HT-29 (cell line): ENCODE measurements at regions not wholly inside any gene's neighbourhood (a gene's known extent, or its start where the extent isn't known, plus 50 kb on each side); places are given as distances from the start of the nearest gene placed in this dataset.
"Not testable (repeated sequence)": the region's sequence is repeated elsewhere in the genome, so short reads cannot be mapped to it uniquely, and the experiment has no call there.

ENCODE experiments used
- DNase-seq: peaks from one replicate; pipeline ENCODE4 v3.0.0-alpha.2; 2015; ENCODE audit warnings: low spot score

- no peak for DNase-seq
These were observed 427.3 kb upstream of the SMIM21 start for GRCh38 chr18:75854808-75855207.

- peak; percentile 24 for DNase-seq
These were observed 426.7 kb upstream of the SMIM21 start for GRCh38 chr18:75854174-75854573.

- DNase-seq, result no peak
These were observed 418.8 kb upstream of the SMIM21 start for GRCh38 chr18:75846321-75846720.

GRCh38 chr18:75845413-75845812, 417.9 kb upstream of the SMIM21 start:
- no peak for DNase-seq

GRCh38 chr18:75844146-75844545, 416.6 kb upstream of the SMIM21 start:
- no peak for DNase-seq

GRCh38 chr18:75840131-75840530, 412.6 kb upstream of the SMIM21 start:
- DNase-seq, result no peak

- DNase-seq, result not testable (repeated sequence)
These were observed 412.2 kb upstream of the SMIM21 start for GRCh38 chr18:75839686-75840085.

GRCh38 chr18:75839041-75839440, 411.5 kb upstream of the SMIM21 start:
- DNase-seq, result no peak

GRCh38 chr18:75837316-75837715, 409.8 kb upstream of the SMIM21 start:
- no peak for DNase-seq

GRCh38 chr18:75836516-75836915, 409.0 kb upstream of the SMIM21 start:
- DNase-seq, result no peak

- no peak for DNase-seq
These were observed 404.5 kb upstream of the SMIM21 start for GRCh38 chr18:75831960-75832359.

GRCh38 chr18:75830828-75831227, 403.3 kb upstream of the SMIM21 start:
- DNase-seq, result no peak

- no peak for DNase-seq
These were observed 401.6 kb upstream of the SMIM21 start for GRCh38 chr18:75829091-75829490.

GRCh38 chr18:75828379-75828778, 400.9 kb upstream of the SMIM21 start:
- DNase-seq, result no peak

GRCh38 chr18:75827751-75828287, 400.3 kb upstream of the SMIM21 start:
- DNase-seq, result no peak

GRCh38 chr18:75824661-75825060, 397.2 kb upstream of the SMIM21 start:
- DNase-seq, result no peak

- DNase-seq, result no peak
These were observed 396.0 kb upstream of the SMIM21 start for GRCh38 chr18:75823471-75823870.

- DNase-seq, result no peak
These were observed 390.9 kb upstream of the SMIM21 start for GRCh38 chr18:75818383-75818782.

GRCh38 chr18:75815767-75816166, 388.3 kb upstream of the SMIM21 start:
- no peak for DNase-seq

- no peak for DNase-seq
These were observed 385.3 kb upstream of the SMIM21 start for GRCh38 chr18:75812761-75813160.

GRCh38 chr18:75810961-75811551, 383.6 kb upstream of the SMIM21 start:
- DNase-seq, result no peak

GRCh38 chr18:75810516-75810915, 383.0 kb upstream of the SMIM21 start:
- no peak for DNase-seq

- DNase-seq, result no peak
These were observed 382.4 kb upstream of the SMIM21 start for GRCh38 chr18:75809926-75810255.
